ENCODE measurements at regions not wholly inside any gene's neighbourhood (a gene's known extent, or its start where the extent isn't known, plus 50 kb on each side); places are given as distances from the start of the nearest gene placed in this dataset.

GRCh38 chr12:58301730-58302122, 360.4 kb downstream of the ATP23 start:
- Mint-ChIP-seq H3K36me3 (ENCODE audit: low read depth) (no peaks in the 10 kb centered on the region), H3K4me1 (ENCODE audit: low read depth) (no peaks in the 10 kb centered on the region), H3K27me3 (ENCODE audit: low read depth) (no peaks in the 10 kb centered on the region), H3K4me3 (ENCODE audit: low read depth) (no peak overlapping the region), H3K9me3 (no peaks in the 10 kb centered on the region), H3K27ac (no peak overlapping the region)
- DNase-seq (ENCODE audit: low spot score), result no peak
- intact Hi-C loops (cut with micrococcal nuclease), result no loop called here

- Mint-ChIP-seq H3K27ac (no peak overlapping the region), H3K36me3 (ENCODE audit: low read depth) (no peaks in the 10 kb centered on the region), H3K27me3 (ENCODE audit: low read depth) (no peaks in the 10 kb centered on the region), H3K4me3 (ENCODE audit: low read depth) (no peak overlapping the region), H3K4me1 (ENCODE audit: low read depth) (no peaks in the 10 kb centered on the region), H3K9me3 (no peaks in the 10 kb centered on the region)
- intact Hi-C loops (cut with micrococcal nuclease), result no loop called here
- DNase-seq (ENCODE audit: low spot score), result no peak
Observed at GRCh38 chr12:58302487-58303011, 361.2 kb downstream of the ATP23 start.

GRCh38 chr12:58306266-58307000, 365.1 kb downstream of the ATP23 start:
- no peaks in the 10 kb centered on the region for H3K27me3 Mint-ChIP-seq (ENCODE audit: low read depth)
- H3K4me1 Mint-ChIP-seq (ENCODE audit: low read depth), result no peaks in the 10 kb centered on the region
- H3K9me3 Mint-ChIP-seq, result no peaks in the 10 kb centered on the region
- intact Hi-C loops (cut with micrococcal nuclease), result no loop called here
- DNase-seq (ENCODE audit: low spot score), result no peak
- H3K36me3 Mint-ChIP-seq (ENCODE audit: low read depth), result no peaks in the 10 kb centered on the region
- no peak overlapping the region for H3K27ac Mint-ChIP-seq
- H3K4me3 Mint-ChIP-seq (ENCODE audit: low read depth), result no peak overlapping the region

- Mint-ChIP-seq H3K27ac (no peak overlapping the region), H3K4me1 (ENCODE audit: low read depth) (no peaks in the 10 kb centered on the region), H3K27me3 (ENCODE audit: low read depth) (no peaks in the 10 kb centered on the region), H3K4me3 (ENCODE audit: low read depth) (no peak overlapping the region), H3K9me3 (no peaks in the 10 kb centered on the region), H3K36me3 (ENCODE audit: low read depth) (no peaks in the 10 kb centered on the region)
- no peak for DNase-seq (ENCODE audit: low spot score)
- intact Hi-C loops (cut with micrococcal nuclease), result no loop called here
Observed at GRCh38 chr12:58309806-58310205, 368.4 kb downstream of the ATP23 start.

- Mint-ChIP-seq H3K4me3 (ENCODE audit: low read depth) (no peak overlapping the region), H3K27me3 (ENCODE audit: low read depth) (no peaks in the 10 kb centered on the region), H3K27ac (no peak overlapping the region), H3K36me3 (ENCODE audit: low read depth) (no peaks in the 10 kb centered on the region), H3K4me1 (ENCODE audit: low read depth) (no peaks in the 10 kb centered on the region), H3K9me3 (no peaks in the 10 kb centered on the region)
- no peak for DNase-seq (ENCODE audit: low spot score)
- intact Hi-C loops (cut with micrococcal nuclease), result no loop called here
Observed at GRCh38 chr12:58310368-58310767, 369.0 kb downstream of the ATP23 start.

- Mint-ChIP-seq H3K27ac (no peak overlapping the region), H3K36me3 (ENCODE audit: low read depth) (no peaks in the 10 kb centered on the region), H3K27me3 (ENCODE audit: low read depth) (no peaks in the 10 kb centered on the region), H3K4me1 (ENCODE audit: low read depth) (no peaks in the 10 kb centered on the region), H3K4me3 (ENCODE audit: low read depth) (no peak overlapping the region), H3K9me3 (no peaks in the 10 kb centered on the region)
- no peak for DNase-seq (ENCODE audit: low spot score)
- intact Hi-C loops (cut with micrococcal nuclease), result no loop called here
Observed at GRCh38 chr12:58310809-58311622, 369.6 kb downstream of the ATP23 start.

GRCh38 chr12:58313091-58313855, 371.9 kb downstream of the ATP23 start:
- no peaks in the 10 kb centered on the region for H3K36me3 Mint-ChIP-seq (ENCODE audit: low read depth)
- intact Hi-C loops (cut with micrococcal nuclease), result no loop called here
- H3K9me3 Mint-ChIP-seq, result no peaks in the 10 kb centered on the region
- no peak overlapping the region for H3K4me3 Mint-ChIP-seq (ENCODE audit: low read depth)
- H3K4me1 Mint-ChIP-seq (ENCODE audit: low read depth), result no peaks in the 10 kb centered on the region
- H3K27ac Mint-ChIP-seq, result no peak overlapping the region
- no peak for DNase-seq (ENCODE audit: low spot score)
- no peaks in the 10 kb centered on the region for H3K27me3 Mint-ChIP-seq (ENCODE audit: low read depth)

GRCh38 chr12:58314610-58315009, 373.2 kb downstream of the ATP23 start:
- no peak overlapping the region for H3K27ac Mint-ChIP-seq
- H3K36me3 Mint-ChIP-seq (ENCODE audit: low read depth), result no peaks in the 10 kb centered on the region
- H3K9me3 Mint-ChIP-seq, result no peaks in the 10 kb centered on the region
- H3K27me3 Mint-ChIP-seq (ENCODE audit: low read depth), result no peaks in the 10 kb centered on the region
- H3K4me3 Mint-ChIP-seq (ENCODE audit: low read depth), result no peak overlapping the region
- intact Hi-C loops (cut with micrococcal nuclease), result no loop called here
- H3K4me1 Mint-ChIP-seq (ENCODE audit: low read depth), result no peaks in the 10 kb centered on the region
- no peak for DNase-seq (ENCODE audit: low spot score)

GRCh38 chr12:58316926-58317325, 375.6 kb downstream of the ATP23 start:
- H3K9me3 Mint-ChIP-seq, result no peaks in the 10 kb centered on the region
- no peak overlapping the region for H3K27ac Mint-ChIP-seq
- intact Hi-C loops (cut with micrococcal nuclease), result no loop called here
- no peaks in the 10 kb centered on the region for H3K4me1 Mint-ChIP-seq (ENCODE audit: low read depth)
- H3K4me3 Mint-ChIP-seq (ENCODE audit: low read depth), result no peak overlapping the region
- no peak for DNase-seq (ENCODE audit: low spot score)
- no peaks in the 10 kb centered on the region for H3K27me3 Mint-ChIP-seq (ENCODE audit: low read depth)
- H3K36me3 Mint-ChIP-seq (ENCODE audit: low read depth), result no peaks in the 10 kb centered on the region

GRCh38 chr12:58321414-58321813, 380.0 kb downstream of the ATP23 start:
- no peak overlapping the region for H3K27ac Mint-ChIP-seq
- no peaks in the 10 kb centered on the region for H3K4me1 Mint-ChIP-seq (ENCODE audit: low read depth)
- intact Hi-C loops (cut with micrococcal nuclease), result no loop called here
- no peak overlapping the region for H3K4me3 Mint-ChIP-seq (ENCODE audit: low read depth)
- H3K9me3 Mint-ChIP-seq, result no peaks in the 10 kb centered on the region
- DNase-seq (ENCODE audit: low spot score), result no peak
- H3K27me3 Mint-ChIP-seq (ENCODE audit: low read depth), result no peaks in the 10 kb centered on the region
- H3K36me3 Mint-ChIP-seq (ENCODE audit: low read depth), result no peaks in the 10 kb centered on the region

GRCh38 chr12:58323676-58324075, 382.3 kb downstream of the ATP23 start:
- Mint-ChIP-seq H3K9me3 (no peaks in the 10 kb centered on the region), H3K36me3 (ENCODE audit: low read depth) (no peaks in the 10 kb centered on the region), H3K27ac (no peak overlapping the region), H3K4me3 (ENCODE audit: low read depth) (no peak overlapping the region), H3K4me1 (ENCODE audit: low read depth) (no peaks in the 10 kb centered on the region), H3K27me3 (ENCODE audit: low read depth) (no peaks in the 10 kb centered on the region)
- intact Hi-C loops (cut with micrococcal nuclease), result no loop called here
- DNase-seq (ENCODE audit: low spot score), result no peak

GRCh38 chr12:58325561-58325960, 384.2 kb downstream of the ATP23 start:
- no peak overlapping the region for H3K4me3 Mint-ChIP-seq (ENCODE audit: low read depth)

GRCh38 chr12:58326534-58326933, 385.2 kb downstream of the ATP23 start:
- Mint-ChIP-seq H3K4me1 (ENCODE audit: low read depth) (no peaks in the 10 kb centered on the region), H3K4me3 (ENCODE audit: low read depth) (no peak overlapping the region), H3K9me3 (no peaks in the 10 kb centered on the region), H3K27ac (no peak overlapping the region), H3K27me3 (ENCODE audit: low read depth) (no peaks in the 10 kb centered on the region), H3K36me3 (ENCODE audit: low read depth) (no peaks in the 10 kb centered on the region)
- DNase-seq (ENCODE audit: low spot score), result no peak
- intact Hi-C loops (cut with micrococcal nuclease), result no loop called here

More at GRCh38 chr12:58325561-58325960, 384.2 kb downstream of the ATP23 start:
- intact Hi-C loops (cut with micrococcal nuclease), result no loop called here
- H3K4me1 Mint-ChIP-seq (ENCODE audit: low read depth), result no peaks in the 10 kb centered on the region
- H3K27me3 Mint-ChIP-seq (ENCODE audit: low read depth), result no peaks in the 10 kb centered on the region
- DNase-seq (ENCODE audit: low spot score), result no peak
- H3K36me3 Mint-ChIP-seq (ENCODE audit: low read depth), result no peaks in the 10 kb centered on the region
- no peak overlapping the region for H3K27ac Mint-ChIP-seq
- no peaks in the 10 kb centered on the region for H3K9me3 Mint-ChIP-seq

All from activated T-helper 2 cell treated with anti-CD3 and anti-CD28 coated beads, Interferon-gamma antibody, Interleukin-2, Interleukin-4, amounts not matched to agents 10 μg/mL and 5 μg/mL and 100 μg/mL, durations not matched to agents 14 hours and 24 hours and 36 hours (primary cell).